C4-2B (cell line): ENCODE measurements at regions not wholly inside any gene's neighbourhood (a gene's known extent, or its start where the extent isn't known, plus 50 kb on each side); places are given as distances from the start of the nearest gene placed in this dataset.

Experiments
- CTCF ChIP-seq: fragments of 450-650 bp; conservative IDR thresholded peaks from 2 replicates; pipeline ENCODE4 v1.5.1; 2017; ENCODE audit warnings: mild to moderate bottlenecking
- ZFX ChIP-seq: fragments of 450-650 bp; IDR thresholded peaks from 2 replicates; pipeline ENCODE4 v1.6.1; 2017

- TF ChIP-seq ZFX (no peak), CTCF (no peak)
Measured at GRCh38 chr15:77722759-77723460, 90.2 kb upstream of the LINGO1 start.
